HepG2 (cell line): ENCODE measurements at regions not wholly inside any gene's neighbourhood (a gene's known extent, or its start where the extent isn't known, plus 50 kb on each side); places are given as distances from the start of the nearest gene placed in this dataset.

Experiments
- small RNA-seq, 3 experiments: library from RNA; depleted of rRNA; stranded (forward); fragments of <200 nt; gene quantifications; one replicate each; pipeline ENCODE3, GENCODE V24; 2012; ENCODE audit warnings: low read depth in 2 of 3, low replicate concordance in 1 of 3; ENCODE audit not compliant: insufficient read length in 3 of 3, insufficient read depth in 2 of 3

Small RNA genes in the stretch of these regions (small RNA-seq; reads per million reads assigned to genes)
- gene RN7SL319P: 0 reads per million in 3 experiments
